ENCODE measurements at regions not wholly inside any gene's neighbourhood (a gene's known extent, or its start where the extent isn't known, plus 50 kb on each side); places are given as distances from the start of the nearest gene placed in this dataset.

GRCh38 chr3:112718967-112719366 is 78.0 kb upstream of the CCDC80 start:
- TF ChIP-seq, protein P1, sequence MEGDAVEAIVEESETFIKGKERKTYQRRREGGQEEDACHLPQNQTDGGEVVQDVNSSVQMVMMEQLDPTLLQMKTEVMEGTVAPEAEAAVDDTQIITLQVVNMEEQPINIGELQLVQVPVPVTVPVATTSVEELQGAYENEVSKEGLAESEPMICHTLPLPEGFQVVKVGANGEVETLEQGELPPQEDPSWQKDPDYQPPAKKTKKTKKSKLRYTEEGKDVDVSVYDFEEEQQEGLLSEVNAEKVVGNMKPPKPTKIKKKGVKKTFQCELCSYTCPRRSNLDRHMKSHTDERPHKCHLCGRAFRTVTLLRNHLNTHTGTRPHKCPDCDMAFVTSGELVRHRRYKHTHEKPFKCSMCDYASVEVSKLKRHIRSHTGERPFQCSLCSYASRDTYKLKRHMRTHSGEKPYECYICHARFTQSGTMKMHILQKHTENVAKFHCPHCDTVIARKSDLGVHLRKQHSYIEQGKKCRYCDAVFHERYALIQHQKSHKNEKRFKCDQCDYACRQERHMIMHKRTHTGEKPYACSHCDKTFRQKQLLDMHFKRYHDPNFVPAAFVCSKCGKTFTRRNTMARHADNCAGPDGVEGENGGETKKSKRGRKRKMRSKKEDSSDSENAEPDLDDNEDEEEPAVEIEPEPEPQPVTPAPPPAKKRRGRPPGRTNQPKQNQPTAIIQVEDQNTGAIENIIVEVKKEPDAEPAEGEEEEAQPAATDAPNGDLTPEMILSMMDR (IDR thresholded peaks at IDR 0.05): no peak
- no peak for TF ChIP-seq POLR2A (IDR thresholded peaks at IDR 0.05)
